ENCODE measurements at regions not wholly inside any gene's neighbourhood (a gene's known extent, or its start where the extent isn't known, plus 50 kb on each side); places are given as distances from the start of the nearest gene placed in this dataset.

DNA sequence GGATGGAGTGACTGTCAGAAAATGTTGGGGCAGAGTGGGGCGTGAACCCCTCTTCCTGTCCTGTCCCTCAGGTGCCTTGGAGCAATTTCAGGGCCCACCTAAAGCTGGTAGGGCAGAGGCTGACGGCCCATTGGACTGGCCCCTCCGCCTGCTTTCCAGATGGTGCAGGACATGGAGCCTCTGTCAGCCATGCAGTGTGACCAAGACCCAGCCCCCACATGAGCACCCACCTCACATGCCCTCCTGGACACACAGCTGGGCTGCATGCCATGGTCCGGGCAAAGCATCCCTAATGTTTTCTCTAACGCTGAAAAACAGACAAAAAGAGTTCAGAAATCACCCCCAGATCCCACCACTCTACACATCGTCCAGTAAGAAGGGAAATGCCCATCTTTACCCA lies 51.3 kb upstream of the PSAP start:
- no peak for FAIRE-seq
- H3K4me3 ChIP-seq (ENCODE audit: low read depth, low read length) = no peak overlapping the region
- DNase-seq (ENCODE audit: low read depth) = no peak
- H3K27me3 ChIP-seq (ENCODE audit: control insufficient read depth, insufficient read depth, low read length) = no peaks in the 10 kb centered on the region
- TF ChIP-seq, protein P1, sequence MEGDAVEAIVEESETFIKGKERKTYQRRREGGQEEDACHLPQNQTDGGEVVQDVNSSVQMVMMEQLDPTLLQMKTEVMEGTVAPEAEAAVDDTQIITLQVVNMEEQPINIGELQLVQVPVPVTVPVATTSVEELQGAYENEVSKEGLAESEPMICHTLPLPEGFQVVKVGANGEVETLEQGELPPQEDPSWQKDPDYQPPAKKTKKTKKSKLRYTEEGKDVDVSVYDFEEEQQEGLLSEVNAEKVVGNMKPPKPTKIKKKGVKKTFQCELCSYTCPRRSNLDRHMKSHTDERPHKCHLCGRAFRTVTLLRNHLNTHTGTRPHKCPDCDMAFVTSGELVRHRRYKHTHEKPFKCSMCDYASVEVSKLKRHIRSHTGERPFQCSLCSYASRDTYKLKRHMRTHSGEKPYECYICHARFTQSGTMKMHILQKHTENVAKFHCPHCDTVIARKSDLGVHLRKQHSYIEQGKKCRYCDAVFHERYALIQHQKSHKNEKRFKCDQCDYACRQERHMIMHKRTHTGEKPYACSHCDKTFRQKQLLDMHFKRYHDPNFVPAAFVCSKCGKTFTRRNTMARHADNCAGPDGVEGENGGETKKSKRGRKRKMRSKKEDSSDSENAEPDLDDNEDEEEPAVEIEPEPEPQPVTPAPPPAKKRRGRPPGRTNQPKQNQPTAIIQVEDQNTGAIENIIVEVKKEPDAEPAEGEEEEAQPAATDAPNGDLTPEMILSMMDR (IDR thresholded peaks at IDR 0.05; ENCODE audit: insufficient read depth, low read length, severe bottlenecking) = no peak
- no peaks in the 10 kb centered on the region for H3K36me3 ChIP-seq (ENCODE audit: control insufficient read depth, insufficient read depth, low read length)
